Transverse colon (tissue), 4 donors: ENCODE measurements at regions not wholly inside any gene's neighbourhood (a gene's known extent, or its start where the extent isn't known, plus 50 kb on each side); places are given as distances from the start of the nearest gene placed in this dataset.

ENCODE experiments used
- DNase-seq: peaks from one replicate; pipeline ENCODE4 v3.0.0-alpha.2; 2019
- H3K27ac ChIP-seq, 4 donors: fragments of 200-600 bp; sonication (generic); 2 replicates each; pipeline ENCODE4 v1.5.1; 2016 to 2018; ENCODE audit warnings: inconsistent platforms in 4 of 4
- H3K27me3 ChIP-seq: fragments of 200-600 bp; sonication (generic); 2 replicates; pipeline ENCODE4 v1.5.1; 2017; ENCODE audit warnings: inconsistent platforms
- H3K36me3 ChIP-seq, 4 donors: fragments of 200-600 bp; sonication (generic); 2 replicates each; pipeline ENCODE4 v1.5.1; 2017 to 2019; ENCODE audit warnings: inconsistent platforms in 4 of 4
- H3K4me1 ChIP-seq, 4 donors: fragments of 200-600 bp; sonication (generic); 2 replicates each; pipeline ENCODE4 v1.5.1; 2017 to 2020; ENCODE audit warnings: inconsistent platforms in 4 of 4
- H3K4me3 ChIP-seq, 4 donors: fragments of 200-600 bp; sonication (generic); 1 replicate in 1 of 4; 2 replicates in 3 of 4; pipeline versions ENCODE4 v1.5.1 to v1.6.1; 2017 to 2019; ENCODE audit warnings: inconsistent platforms in 4 of 4
- H3K9me3 ChIP-seq, 2 donors: fragments of 200-600 bp; sonication (generic); 2 replicates each; pipeline ENCODE4 v1.5.1; 2017 to 2019; ENCODE audit warnings: inconsistent platforms in 2 of 2
- CTCF ChIP-seq, 5 experiments: fragments of 200-600 bp in 3 of 5; fragments of 450-650 bp in 2 of 5; sonication (generic) in 3 of 5; IDR thresholded peaks; 1 replicate in 2 of 5; 2 replicates in 3 of 5; pipeline ENCODE4 v1.5.1; 2016 to 2017; ENCODE audit warnings: antibody characterized with exemption in 5 of 5, inconsistent platforms in 3 of 5, mild to moderate bottlenecking in 2 of 5, moderate library complexity in 1 of 5
- EP300 ChIP-seq: sonication (generic); formaldehyde crosslinking; IDR thresholded peaks from one replicate; pipeline ENCODE4 v1.6.1; 2017; ENCODE audit warnings: antibody characterized with exemption, low read depth
- POLR2A ChIP-seq: fragments of 450-650 bp; IDR thresholded peaks from one replicate; pipeline ENCODE4 v1.6.1; 2016; ENCODE audit warnings: antibody characterized with exemption, mild to moderate bottlenecking, moderate library complexity
- POLR2AphosphoS5 ChIP-seq, 3 donors: sonication (generic); formaldehyde crosslinking; IDR thresholded peaks; one replicate each; pipeline ENCODE4 v1.6.1; 2016; ENCODE audit warnings: antibody characterized with exemption in 3 of 3
- WGBS, 2 donors: methylation state at CpG; one replicate each; pipeline ENCODE4 v1.1.5; 2018; ENCODE audit warnings: low coverage in 1 of 2; 5-methylcytosine and 5-hydroxymethylcytosine counted together
- in situ Hi-C, 4 donors: fragments of 200-750 bp; cut with MboI; loops; one replicate each; pipeline versions ENCODE4 v1.15.0 to v1.15.1; 2017; ENCODE audit warnings: low sequenced_read_pairs in 3 of 4, low pct_ligation_motif_present in 1 of 4, low pct_unique_long_range_greater_than_20kb in 1 of 4
- intact Hi-C: fragments of 100-400 bp; cut with DNase I; formaldehyde crosslinking; loops from one replicate; pipeline ENCODE4 v1.15.1; 2023; ENCODE audit warnings: low total_unique reads

- WGBS, 2 donors = 91 to 100% methylated on average over 3 to 7 of the region's 7 CpGs
These were observed 78.6 kb upstream of the GRK3 start for GRCh38 chr22:25485626-25486545.

GRCh38 chr22:25487508-25487907, 77.0 kb upstream of the GRK3 start:
- Histone ChIP-seq H3K36me3 (no peaks in the 10 kb centered on the region), H3K4me1 (peaks cover 0 to 12% (median 6%) of the 10 kb centered on the region in 4 donors), H3K27me3 (no peaks in the 10 kb centered on the region), H3K4me3 (no peak overlapping the region), H3K9me3 (no peaks in the 10 kb centered on the region), H3K27ac (no peak overlapping the region)
- intact Hi-C loops (loop anchor here (2.0 kb wide), 1 partner anchor 43 kb away; no protein-coding TSS in a partner anchor), in situ Hi-C loops (no loop called here)
- TF ChIP-seq CTCF (IDR thresholded peaks at IDR 0.05) (no peak), POLR2AphosphoS5 (IDR thresholded peaks at IDR 0.05) (no peak), EP300 (no peak), POLR2A (no peak)
- 93 to 94% methylated on average over 6 of the region's 6 CpGs for WGBS, 2 donors
- no peak for DNase-seq

More at GRCh38 chr22:25485626-25486545, 78.6 kb upstream of the GRK3 start:
- TF ChIP-seq POLR2A (no peak), CTCF (IDR thresholded peaks at IDR 0.05) (no peak), POLR2AphosphoS5 (IDR thresholded peaks at IDR 0.05) (no peak), EP300 (no peak)
- Histone ChIP-seq H3K27me3 (no peaks in the 10 kb centered on the region), H3K36me3 (no peaks in the 10 kb centered on the region), H3K4me3 (no peak overlapping the region), H3K9me3 (no peaks in the 10 kb centered on the region), H3K4me1 (peaks cover 0 to 12% (median 6%) of the 10 kb centered on the region in 4 donors), H3K27ac (no peak overlapping the region)
- intact Hi-C loops (loop anchor here (2.0 kb wide), 1 partner anchor 45 kb away; no protein-coding TSS in a partner anchor), in situ Hi-C loops (no loop called here)
- DNase-seq = no peak

GRCh38 chr22:25488244-25489020, 76.0 kb upstream of the GRK3 start:
- Histone ChIP-seq H3K27ac (no peak overlapping the region), H3K27me3 (no peaks in the 10 kb centered on the region), H3K4me1 (peaks cover 0 to 8% (median 4%) of the 10 kb centered on the region in 4 donors), H3K36me3 (no peaks in the 10 kb centered on the region), H3K4me3 (no peak overlapping the region), H3K9me3 (no peaks in the 10 kb centered on the region)
- intact Hi-C loops = no loop called here
- DNase-seq = peak; percentile 41
- WGBS, 2 donors = 18 to 20% methylated on average over 1 to 3 of the region's 3 CpGs
- in situ Hi-C loops = no loop called here
- TF ChIP-seq CTCF (IDR thresholded peaks at IDR 0.05) (no peak), POLR2A (no peak), EP300 (no peak), POLR2AphosphoS5 (IDR thresholded peaks at IDR 0.05) (no peak)

GRCh38 chr22:25489947-25490346, 74.5 kb upstream of the GRK3 start:
- TF ChIP-seq POLR2A (no peak), POLR2AphosphoS5 (IDR thresholded peaks at IDR 0.05) (no peak), CTCF (IDR thresholded peaks at IDR 0.05) (no peak), EP300 (no peak)
- H3K9me3 ChIP-seq = no peaks in the 10 kb centered on the region
- H3K4me3 ChIP-seq = no peak overlapping the region
- DNase-seq = no peak
- H3K27ac ChIP-seq = no peak overlapping the region
- intact Hi-C loops = no loop called here
- H3K27me3 ChIP-seq = no peaks in the 10 kb centered on the region
- 91 to 97% methylated on average over 1 of the region's 1 CpG for WGBS, 2 donors
- in situ Hi-C loops = no loop called here
- peaks cover 0 to 8% (median 4%) of the 10 kb centered on the region in 4 donors for H3K4me1 ChIP-seq
- no peaks in the 10 kb centered on the region for H3K36me3 ChIP-seq
